SK-N-SH (cell line): ENCODE measurements at regions not wholly inside any gene's neighbourhood (a gene's known extent, or its start where the extent isn't known, plus 50 kb on each side); places are given as distances from the start of the nearest gene placed in this dataset.

Experiments
- CTCF ChIA-PET: fragments of 300-600, 350-600 bp; formaldehyde crosslinking; extraction: SDS; loops from one replicate; lab custom pipeline; 2021; lab: Yijun Ruan, JAX
- POLR2A ChIA-PET: fragments of 350-600 bp; sonication (Branson Sonifier 250); formaldehyde crosslinking; extraction: SDS; loops from one replicate; lab custom pipeline; 2020; ENCODE audit warnings: antibody characterized with exemption, inconsistent platforms; lab: Yijun Ruan, JAX
- DNase-seq: peaks from one replicate; pipeline ENCODE4 v3.0.0; 2012
- H2AFZ ChIP-seq: fragments of 200-600 bp; sonication (generic); 2 replicates; pipeline ENCODE4 v1.8.1; 2016; ENCODE audit warnings: antibody characterized with exemption, mild to moderate bottlenecking, low read depth
- H3F3A ChIP-seq: fragments of 200-600 bp; sonication (generic); replicated peaks from 2 replicates; pipeline ENCODE3; 2016; ENCODE audit warnings: antibody characterized with exemption, mild to moderate bottlenecking; ENCODE audit not compliant: insufficient read depth
- H3K27ac ChIP-seq, 2 experiments: fragments of 200-500 bp in 1 of 2; fragments of 200-600 bp in 1 of 2; sonication (Bioruptor generic) in 1 of 2; sonication (generic), shearing (Covaris generic) in 1 of 2; 2 replicates each; pipeline versions ENCODE4 v1.5.1 to v1.6.1; 2014 to 2016; ENCODE audit warnings: low read depth in 2 of 2, inconsistent platforms in 1 of 2, low read length in 1 of 2, mild to moderate bottlenecking in 1 of 2, mixed read lengths in 1 of 2
- H3K27me3 ChIP-seq: fragments of 200-600 bp; sonication (generic), shearing (Covaris generic); 2 replicates; pipeline ENCODE4 v1.6.1; 2016; ENCODE audit warnings: mixed run types; ENCODE audit not compliant: insufficient read depth
- H3K36me3 ChIP-seq, 2 experiments: fragments of 200-500 bp in 1 of 2; fragments of 200-600 bp in 1 of 2; sonication (Bioruptor generic) in 1 of 2; sonication (generic) in 1 of 2; replicated peaks in 1 of 2; 2 replicates each; pipeline versions ENCODE3 to v1.5.1; 2014 to 2016; ENCODE audit warnings: low read length in 1 of 2, mild to moderate bottlenecking in 1 of 2; ENCODE audit not compliant: insufficient read depth in 2 of 2, control insufficient read depth in 1 of 2
- H3K4me1 ChIP-seq, 2 experiments: fragments of 200-500 bp in 1 of 2; fragments of 200-600 bp in 1 of 2; sonication (Bioruptor generic) in 1 of 2; sonication (generic), shearing (Covaris generic) in 1 of 2; 2 replicates each; pipeline versions ENCODE4 v1.5.1 to v1.6.1; 2014 to 2016; ENCODE audit warnings: low read depth in 1 of 2, low read length in 1 of 2, mixed run types in 1 of 2; ENCODE audit not compliant: insufficient read depth in 2 of 2, control insufficient read depth in 1 of 2
- H3K4me2 ChIP-seq: fragments of 200-600 bp; sonication (generic), shearing (Covaris generic); 2 replicates; pipeline ENCODE4 v1.6.1; 2017; ENCODE audit warnings: mixed run types
- H3K4me3 ChIP-seq, 2 experiments: fragments of 200-500 bp in 1 of 2; fragments of 200-600 bp in 1 of 2; sonication (Bioruptor generic) in 1 of 2; sonication (generic), shearing (Covaris generic) in 1 of 2; 2 replicates each; pipeline versions ENCODE4 v1.5.1 to v1.8.1; 2014 to 2016; ENCODE audit warnings: low read depth in 2 of 2, inconsistent platforms in 1 of 2, low read length in 1 of 2, mild to moderate bottlenecking in 1 of 2, mixed read lengths in 1 of 2, moderate library complexity in 1 of 2
- H3K79me2 ChIP-seq: fragments of 200-600 bp; sonication (generic); 2 replicates; pipeline ENCODE4 v1.8.1; 2017; ENCODE audit warnings: mild to moderate bottlenecking; ENCODE audit not compliant: insufficient read depth
- H3K9ac ChIP-seq: fragments of 200-600 bp; sonication (generic); 2 replicates; pipeline ENCODE4 v1.6.1; 2017; ENCODE audit warnings: mixed run types
- H3K9me2 ChIP-seq: fragments of 200-600 bp; sonication (generic); 2 replicates; pipeline ENCODE4 v1.6.1; 2017; ENCODE audit warnings: mixed run types
- H3K9me3 ChIP-seq: fragments of 200-600 bp; sonication (generic); 2 replicates; pipeline ENCODE4 v1.6.1; 2017; ENCODE audit warnings: mixed run types, mild to moderate bottlenecking, moderate library complexity
- H4K20me1 ChIP-seq: fragments of 200-600 bp; sonication (generic); 2 replicates; pipeline ENCODE4 v1.6.1; 2017; ENCODE audit warnings: mild to moderate bottlenecking, mixed run types; ENCODE audit not compliant: insufficient read depth
- CHD2 ChIP-seq: fragments of 150-350 bp; IDR thresholded peaks from 2 replicates; pipeline ENCODE4 v1.6.1; 2018; ENCODE audit warnings: low read length; ENCODE audit not compliant: partially characterized antibody
- FOSL2 ChIP-seq: IDR thresholded peaks from 2 replicates; pipeline ENCODE4 v1.4.0; 2012; ENCODE audit warnings: low read depth, mild to moderate bottlenecking, moderate library complexity, borderline replicate concordance
- FOXJ3 ChIP-seq: sonication (generic); formaldehyde crosslinking; IDR thresholded peaks from 2 replicates; pipeline ENCODE4 v1.5.1; 2020; ENCODE audit warnings: mild to moderate bottlenecking, missing genetic modification reagents
- GATA2 ChIP-seq: sonication (generic); formaldehyde crosslinking; IDR thresholded peaks from 2 replicates; pipeline ENCODE4 v1.5.0; 2020; ENCODE audit warnings: mild to moderate bottlenecking, missing genetic modification reagents
- MXI1 ChIP-seq: IDR thresholded peaks from 2 replicates; pipeline ENCODE4 v1.6.1; 2012; ENCODE audit warnings: mild to moderate bottlenecking, low read depth, low read length, improper control_type of control experiment
- NRF1 ChIP-seq: IDR thresholded peaks from 2 replicates; pipeline ENCODE4 v1.6.1; 2012; ENCODE audit warnings: low read depth, mild to moderate bottlenecking, low read length
- RAD21 ChIP-seq: IDR thresholded peaks from 2 replicates; pipeline ENCODE4 v1.6.1; 2012; ENCODE audit warnings: mild to moderate bottlenecking, low read length
- RCOR1 ChIP-seq: fragments of 150-350 bp; IDR thresholded peaks from 2 replicates; pipeline ENCODE4 v1.6.1; 2017; ENCODE audit warnings: antibody characterized with exemption, low read length
- RFX5 ChIP-seq: IDR thresholded peaks from 2 replicates; pipeline ENCODE4 v1.6.1; 2012; ENCODE audit warnings: mild to moderate bottlenecking, improper control_type of control experiment, low read length
- RXRA ChIP-seq: IDR thresholded peaks from 2 replicates; pipeline ENCODE4 v1.4.0; 2012; ENCODE audit warnings: low read depth, mild to moderate bottlenecking, borderline replicate concordance
- SIN3A ChIP-seq: IDR thresholded peaks from 2 replicates; pipeline ENCODE4 v1.6.1; 2012; ENCODE audit warnings: low read depth, mild to moderate bottlenecking, low read length, moderate library complexity, borderline replicate concordance
- SMC3 ChIP-seq: IDR thresholded peaks from 2 replicates; pipeline ENCODE4 v1.6.1; 2012; ENCODE audit warnings: low read depth, low read length, improper control_type of control experiment
- TAF1 ChIP-seq: IDR thresholded peaks from 2 replicates; pipeline ENCODE4 v1.6.1; 2012; ENCODE audit warnings: low read depth, mild to moderate bottlenecking, low read length, moderate library complexity, borderline replicate concordance
- TEAD4 ChIP-seq: IDR thresholded peaks from 2 replicates; pipeline ENCODE4 v1.4.0; 2012; ENCODE audit warnings: mild to moderate bottlenecking, borderline replicate concordance; ENCODE audit not compliant: insufficient read depth
- YY1 ChIP-seq: IDR thresholded peaks from 2 replicates; pipeline ENCODE4 v1.4.0; 2012; ENCODE audit warnings: low read depth, mild to moderate bottlenecking
- WGBS: methylation state at CpG from one replicate; pipeline ENCODE4 v1.1.6; 2017; ENCODE audit warnings: low lambda C conversion rate; 5-methylcytosine and 5-hydroxymethylcytosine counted together
- TF ChIP-seq, protein P1 (sequence below): fragments of 200-600 bp; sonication (generic); IDR thresholded peaks from 2 replicates; pipeline ENCODE4 v1.6.1; 2017; ENCODE audit warnings: antibody characterized with exemption, mild to moderate bottlenecking, moderate library complexity
- TF ChIP-seq, protein P2 (sequence below): IDR thresholded peaks from 2 replicates; pipeline ENCODE4 v1.4.0; 2012; ENCODE audit warnings: low read depth, borderline replicate concordance
- TF ChIP-seq, protein P3 (sequence below): fragments of 150-350 bp; IDR thresholded peaks from 2 replicates; pipeline ENCODE4 v1.6.1; 2017; ENCODE audit warnings: antibody characterized with exemption, low read length, low read depth, borderline replicate concordance
- TF ChIP-seq, protein P4 (sequence below): IDR thresholded peaks from 2 replicates; pipeline ENCODE4; 2012

DNA sequence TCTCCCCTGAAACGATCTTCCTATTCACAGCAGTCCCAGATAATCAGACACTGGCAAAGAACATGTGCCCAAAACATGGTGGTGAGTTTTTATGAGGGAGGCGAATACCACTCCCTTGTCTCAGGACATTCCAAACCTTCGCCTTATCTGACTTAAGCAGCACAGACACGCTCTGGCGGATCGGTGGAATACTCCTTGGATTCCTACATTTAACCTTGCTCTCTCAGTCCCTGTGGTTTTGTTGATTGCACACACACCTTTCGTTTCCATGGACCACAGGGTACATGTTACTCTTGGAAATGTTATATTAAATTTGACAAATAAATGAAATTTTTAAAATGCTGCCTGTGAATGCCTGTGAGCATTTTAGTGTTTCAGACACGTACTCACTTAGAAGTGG is 87.8 kb upstream of the CPEB4 start:
- peaks cover 0 to 2% of the 10 kb centered on the region in 2 experiments; a peak in 1 of 4 replicates for H3K4me1 ChIP-seq
- no peak overlapping the region for H3K9ac ChIP-seq
- H3K4me3 ChIP-seq: no peak overlapping the region
- H4K20me1 ChIP-seq: no peaks in the 10 kb centered on the region
- no peak overlapping the region for H3K4me2 ChIP-seq
- no peak overlapping the region for H2AFZ ChIP-seq
- H3K9me3 ChIP-seq: no peaks in the 10 kb centered on the region
- no peak for TF ChIP-seq RCOR1
- no peak for TF ChIP-seq TEAD4
- no peak for TF ChIP-seq SIN3A
- no peak for TF ChIP-seq SMC3
- no peak for TF ChIP-seq RXRA
- no peak for TF ChIP-seq FOSL2
- TF ChIP-seq NRF1: no peak
- TF ChIP-seq, protein P1, sequence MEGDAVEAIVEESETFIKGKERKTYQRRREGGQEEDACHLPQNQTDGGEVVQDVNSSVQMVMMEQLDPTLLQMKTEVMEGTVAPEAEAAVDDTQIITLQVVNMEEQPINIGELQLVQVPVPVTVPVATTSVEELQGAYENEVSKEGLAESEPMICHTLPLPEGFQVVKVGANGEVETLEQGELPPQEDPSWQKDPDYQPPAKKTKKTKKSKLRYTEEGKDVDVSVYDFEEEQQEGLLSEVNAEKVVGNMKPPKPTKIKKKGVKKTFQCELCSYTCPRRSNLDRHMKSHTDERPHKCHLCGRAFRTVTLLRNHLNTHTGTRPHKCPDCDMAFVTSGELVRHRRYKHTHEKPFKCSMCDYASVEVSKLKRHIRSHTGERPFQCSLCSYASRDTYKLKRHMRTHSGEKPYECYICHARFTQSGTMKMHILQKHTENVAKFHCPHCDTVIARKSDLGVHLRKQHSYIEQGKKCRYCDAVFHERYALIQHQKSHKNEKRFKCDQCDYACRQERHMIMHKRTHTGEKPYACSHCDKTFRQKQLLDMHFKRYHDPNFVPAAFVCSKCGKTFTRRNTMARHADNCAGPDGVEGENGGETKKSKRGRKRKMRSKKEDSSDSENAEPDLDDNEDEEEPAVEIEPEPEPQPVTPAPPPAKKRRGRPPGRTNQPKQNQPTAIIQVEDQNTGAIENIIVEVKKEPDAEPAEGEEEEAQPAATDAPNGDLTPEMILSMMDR: no peak
- TF ChIP-seq, protein P2, sequence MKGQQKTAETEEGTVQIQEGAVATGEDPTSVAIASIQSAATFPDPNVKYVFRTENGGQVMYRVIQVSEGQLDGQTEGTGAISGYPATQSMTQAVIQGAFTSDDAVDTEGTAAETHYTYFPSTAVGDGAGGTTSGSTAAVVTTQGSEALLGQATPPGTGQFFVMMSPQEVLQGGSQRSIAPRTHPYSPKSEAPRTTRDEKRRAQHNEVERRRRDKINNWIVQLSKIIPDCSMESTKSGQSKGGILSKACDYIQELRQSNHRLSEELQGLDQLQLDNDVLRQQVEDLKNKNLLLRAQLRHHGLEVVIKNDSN: no peak
- no peak for TF ChIP-seq TAF1
- no peak for TF ChIP-seq RAD21
- no peak for TF ChIP-seq GATA2 (CRISPR knock-in tag)
- no peak for TF ChIP-seq YY1
- TF ChIP-seq FOXJ3 (CRISPR knock-in tag): no peak
- TF ChIP-seq RFX5: no peak
- TF ChIP-seq, protein P3, sequence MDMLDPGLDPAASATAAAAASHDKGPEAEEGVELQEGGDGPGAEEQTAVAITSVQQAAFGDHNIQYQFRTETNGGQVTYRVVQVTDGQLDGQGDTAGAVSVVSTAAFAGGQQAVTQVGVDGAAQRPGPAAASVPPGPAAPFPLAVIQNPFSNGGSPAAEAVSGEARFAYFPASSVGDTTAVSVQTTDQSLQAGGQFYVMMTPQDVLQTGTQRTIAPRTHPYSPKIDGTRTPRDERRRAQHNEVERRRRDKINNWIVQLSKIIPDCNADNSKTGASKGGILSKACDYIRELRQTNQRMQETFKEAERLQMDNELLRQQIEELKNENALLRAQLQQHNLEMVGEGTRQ: no peak
- no peak for TF ChIP-seq CHD2
- no peak for TF ChIP-seq MXI1
- TF ChIP-seq, protein P4, sequence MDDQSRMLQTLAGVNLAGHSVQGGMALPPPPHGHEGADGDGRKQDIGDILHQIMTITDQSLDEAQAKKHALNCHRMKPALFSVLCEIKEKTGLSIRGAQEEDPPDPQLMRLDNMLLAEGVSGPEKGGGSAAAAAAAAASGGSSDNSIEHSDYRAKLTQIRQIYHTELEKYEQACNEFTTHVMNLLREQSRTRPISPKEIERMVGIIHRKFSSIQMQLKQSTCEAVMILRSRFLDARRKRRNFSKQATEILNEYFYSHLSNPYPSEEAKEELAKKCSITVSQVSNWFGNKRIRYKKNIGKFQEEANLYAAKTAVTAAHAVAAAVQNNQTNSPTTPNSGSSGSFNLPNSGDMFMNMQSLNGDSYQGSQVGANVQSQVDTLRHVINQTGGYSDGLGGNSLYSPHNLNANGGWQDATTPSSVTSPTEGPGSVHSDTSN: no peak
- no peaks in the 10 kb centered on the region for H3K79me2 ChIP-seq
- no peak overlapping the region for H3K27ac ChIP-seq
- WGBS: 77% methylated on average over 8 of the region's 8 CpGs
- H3K27me3 ChIP-seq: no peaks in the 10 kb centered on the region
- DNase-seq: no peak
- no peaks in the 10 kb centered on the region for H3K9me2 ChIP-seq
- POLR2A ChIA-PET: no interaction called here
- H3K36me3 ChIP-seq: no peaks in the 10 kb centered on the region
- H3F3A ChIP-seq: no peaks in the 10 kb centered on the region
- CTCF ChIA-PET: no interaction called here
